Esophagus (tissue), 2 donors: ENCODE measurements at regions not wholly inside any gene's neighbourhood (a gene's known extent, or its start where the extent isn't known, plus 50 kb on each side); places are given as distances from the start of the nearest gene placed in this dataset.

Source experiments
- H3K27ac ChIP-seq, 2 donors: one replicate each; pipeline ENCODE4 v1.5.1; 2013; ENCODE audit warnings: low read depth in 2 of 2, mild to moderate bottlenecking in 2 of 2, inconsistent platforms in 1 of 2, low read length in 1 of 2, moderate library complexity in 1 of 2
- H3K27me3 ChIP-seq, 2 donors: one replicate each; pipeline ENCODE4 v1.6.1; 2013; ENCODE audit warnings: low read length in 2 of 2, control low read depth in 1 of 2, mild to moderate bottlenecking in 1 of 2; ENCODE audit not compliant: insufficient read depth in 2 of 2, control insufficient read depth in 1 of 2
- H3K36me3 ChIP-seq, 2 donors: one replicate each; pipeline ENCODE4 v1.6.1; 2013; ENCODE audit warnings: low read length in 1 of 2; ENCODE audit not compliant: control insufficient read depth in 2 of 2, insufficient read depth in 2 of 2
- H3K4me1 ChIP-seq, 2 donors: one replicate each; pipeline ENCODE4 v1.6.1; 2013; ENCODE audit warnings: low read length in 1 of 2; ENCODE audit not compliant: control insufficient read depth in 2 of 2, insufficient read depth in 2 of 2
- H3K4me3 ChIP-seq, 2 donors: one replicate each; pipeline ENCODE4 v1.5.1; 2013; ENCODE audit warnings: low read length in 2 of 2, mild to moderate bottlenecking in 2 of 2, low read depth in 1 of 2, moderate library complexity in 1 of 2
- H3K9me3 ChIP-seq, 2 donors: one replicate each; pipeline ENCODE4 v1.6.1; 2013; ENCODE audit warnings: mild to moderate bottlenecking in 2 of 2, low read depth in 1 of 2, low read length in 1 of 2, moderate library complexity in 1 of 2; ENCODE audit not compliant: control insufficient read depth in 2 of 2, insufficient read depth in 1 of 2
- WGBS, 2 donors: extraction: QIAGEN DNeasy Blood & Tissue Kit; methylation state at CpG; one replicate each; pipeline ENCODE4 v1.1.7; 2013; 5-methylcytosine and 5-hydroxymethylcytosine counted together
- donor health status: healthy with polysubstance abuse.
- donor health status: Bipolar disorder and iron deficiency.

DNA sequence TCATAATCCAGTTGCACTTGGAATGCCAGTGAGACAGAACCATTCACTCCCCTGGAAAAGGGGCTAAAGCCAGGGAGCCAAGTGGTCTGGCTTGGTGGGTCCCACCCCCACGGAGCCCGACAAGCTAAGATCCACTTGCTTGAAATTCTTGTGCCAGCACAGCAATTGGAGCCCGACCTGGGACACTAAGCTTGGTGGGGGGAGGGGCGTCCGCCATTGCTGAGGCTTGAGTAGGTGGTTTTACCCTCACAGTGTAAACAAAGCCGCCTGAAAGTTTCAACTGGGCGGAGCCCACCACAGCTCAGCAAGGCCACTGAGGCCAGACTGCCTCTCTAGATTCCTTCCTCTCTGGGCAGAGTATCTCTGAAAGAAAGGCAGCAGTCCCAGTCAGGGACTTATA, 200.7 kb upstream of the NPSR1 start:
- no peaks in the 10 kb centered on the region for H3K36me3 ChIP-seq
- no peaks in the 10 kb centered on the region for H3K27me3 ChIP-seq
- H3K9me3 ChIP-seq = no peaks in the 10 kb centered on the region
- no peak overlapping the region for H3K4me3 ChIP-seq
- no peaks in the 10 kb centered on the region for H3K4me1 ChIP-seq
- WGBS, 2 donors = 84 to 86% methylated on average over 7 of the region's 7 CpGs
- H3K27ac ChIP-seq = no peak overlapping the region

DNA sequence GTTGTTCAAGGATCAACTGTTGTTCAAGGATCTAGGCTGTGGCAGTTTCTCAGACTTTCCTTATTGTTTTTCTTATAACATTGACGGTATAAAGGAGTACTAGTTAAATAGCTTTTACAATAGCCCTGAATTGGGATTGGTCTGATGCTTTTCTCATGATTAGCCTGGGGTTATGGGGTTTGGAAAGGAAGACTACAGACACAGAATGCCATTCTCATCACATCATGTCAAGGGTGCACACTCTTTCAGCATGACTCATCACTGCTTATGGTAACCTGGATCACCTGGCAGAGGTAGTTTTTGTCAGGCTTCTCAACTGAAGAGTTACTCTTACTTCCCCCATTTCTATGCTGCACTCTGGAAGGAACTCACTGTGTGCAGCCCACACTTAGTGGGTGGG, 194.2 kb upstream of the NPSR1 start:
- Histone ChIP-seq H3K4me1 (no peaks in the 10 kb centered on the region), H3K27ac (no peak overlapping the region), H3K36me3 (no peaks in the 10 kb centered on the region), H3K9me3 (no peaks in the 10 kb centered on the region), H3K27me3 (no peaks in the 10 kb centered on the region), H3K4me3 (no peak overlapping the region)
- 55 to 74% methylated on average over 1 of the region's 1 CpG for WGBS, 2 donors

DNA sequence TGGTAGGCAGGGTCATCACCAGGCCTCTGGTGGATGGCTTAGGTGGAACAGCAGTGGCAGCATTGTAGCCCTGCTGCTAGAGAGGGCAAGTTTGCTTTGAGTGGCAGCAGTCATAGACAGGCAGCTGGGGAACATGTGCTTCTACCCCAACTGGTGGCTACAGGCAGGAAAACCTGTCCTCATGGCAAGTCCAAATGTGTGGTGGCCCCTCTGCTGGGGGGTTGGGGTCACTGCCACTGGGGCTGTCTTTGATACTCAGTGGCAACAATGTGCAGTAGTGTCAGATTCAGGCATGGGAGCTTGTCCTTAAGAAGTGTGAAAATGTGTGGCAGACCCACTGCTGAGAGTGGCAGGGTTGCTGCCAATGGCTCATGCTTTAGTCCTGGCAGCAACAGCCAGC, 186.2 kb upstream of the NPSR1 start:
- no peaks in the 10 kb centered on the region for H3K36me3 ChIP-seq
- no peaks in the 10 kb centered on the region for H3K4me1 ChIP-seq
- peaks cover 0 to 11% of the 10 kb centered on the region in 2 donors for H3K9me3 ChIP-seq
- no peaks in the 10 kb centered on the region for H3K27me3 ChIP-seq
- no peak overlapping the region for H3K27ac ChIP-seq
- no peak overlapping the region for H3K4me3 ChIP-seq

DNA sequence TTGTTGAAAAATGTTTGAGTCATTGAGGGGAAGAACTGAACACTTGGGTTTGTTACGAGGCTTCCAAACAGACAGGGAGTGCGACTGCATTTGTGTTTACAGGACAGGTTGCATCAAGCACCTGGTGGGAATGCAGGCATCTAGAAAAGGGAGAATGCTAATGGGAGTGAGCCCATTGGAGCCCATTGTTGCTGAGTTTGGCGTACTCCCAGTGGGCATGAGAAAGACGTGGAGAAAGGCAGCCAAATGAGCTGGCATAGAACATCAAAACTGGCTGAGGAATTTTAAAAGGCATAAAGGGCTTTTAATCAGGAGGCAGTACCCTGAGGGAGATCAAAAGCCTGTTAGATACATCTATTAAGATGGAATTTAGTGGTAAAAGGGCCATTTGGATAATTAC, 171.6 kb upstream of the NPSR1 start:
- Histone ChIP-seq H3K9me3 (no peaks in the 10 kb centered on the region), H3K4me3 (no peak overlapping the region), H3K4me1 (no peaks in the 10 kb centered on the region), H3K27me3 (no peaks in the 10 kb centered on the region), H3K27ac (no peak overlapping the region), H3K36me3 (no peaks in the 10 kb centered on the region)
- WGBS, 2 donors = 49 to 68% methylated on average over 4 of the region's 4 CpGs

DNA sequence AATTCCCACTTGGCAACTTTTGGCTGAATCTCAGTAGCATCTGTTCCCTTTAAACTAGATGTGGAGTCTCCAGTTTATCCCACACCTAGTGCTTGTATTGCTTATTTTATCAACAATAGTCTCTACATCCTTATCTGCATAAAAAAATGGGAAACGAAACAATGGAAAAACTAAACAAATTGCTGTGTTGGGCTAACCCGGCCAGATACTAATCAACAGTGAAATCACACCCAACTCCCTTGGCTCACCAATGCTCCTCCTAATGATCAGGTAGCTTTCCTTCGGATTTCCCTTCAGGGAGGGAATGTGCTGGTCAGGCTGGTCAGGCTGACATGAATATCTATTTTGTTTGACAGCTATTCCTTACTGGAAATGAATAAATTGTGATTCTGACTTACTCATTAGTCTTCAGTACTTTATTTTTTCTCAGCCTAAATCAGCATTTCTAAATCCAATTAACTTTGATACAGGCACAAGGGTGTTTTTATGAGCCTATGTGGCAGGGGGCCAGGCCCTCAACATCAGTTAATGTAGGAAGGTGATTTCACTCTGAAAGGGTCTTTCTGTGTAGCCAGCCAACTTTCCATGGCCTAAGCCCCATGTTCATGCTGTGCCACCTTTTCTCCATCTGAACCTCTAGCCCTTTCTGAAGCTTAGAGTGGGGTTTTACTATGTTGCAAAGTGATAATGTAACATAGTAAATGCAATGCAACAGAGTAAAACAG, 170.5 kb upstream of the NPSR1 start:
- H3K27ac ChIP-seq = no peak overlapping the region
- no peak overlapping the region for H3K4me3 ChIP-seq
- WGBS, 2 donors = 59 to 64% methylated on average over 3 of the region's 3 CpGs
- H3K9me3 ChIP-seq = no peaks in the 10 kb centered on the region
- H3K36me3 ChIP-seq = no peaks in the 10 kb centered on the region
- no peaks in the 10 kb centered on the region for H3K27me3 ChIP-seq
- no peaks in the 10 kb centered on the region for H3K4me1 ChIP-seq

DNA sequence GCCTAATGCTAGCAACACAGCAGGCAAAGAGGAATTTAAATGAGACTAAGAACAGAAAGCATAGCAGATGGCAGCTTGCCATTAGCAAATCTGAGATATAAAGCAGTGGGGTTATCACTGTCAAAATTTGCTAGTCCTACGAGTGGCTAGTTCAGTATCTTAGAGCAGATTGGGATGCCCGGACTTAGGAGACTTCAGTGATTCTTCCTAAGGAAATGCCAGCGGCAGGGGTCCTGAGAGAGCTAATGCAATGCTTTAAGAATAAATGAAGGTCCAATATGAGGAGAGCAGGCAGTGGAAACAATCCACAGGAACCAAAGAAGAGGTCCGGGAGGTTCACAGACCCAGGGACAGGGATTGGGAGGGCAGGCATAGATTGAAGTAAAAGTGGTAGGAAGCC, 169.3 kb upstream of the NPSR1 start:
- no peak overlapping the region for H3K4me3 ChIP-seq

DNA sequence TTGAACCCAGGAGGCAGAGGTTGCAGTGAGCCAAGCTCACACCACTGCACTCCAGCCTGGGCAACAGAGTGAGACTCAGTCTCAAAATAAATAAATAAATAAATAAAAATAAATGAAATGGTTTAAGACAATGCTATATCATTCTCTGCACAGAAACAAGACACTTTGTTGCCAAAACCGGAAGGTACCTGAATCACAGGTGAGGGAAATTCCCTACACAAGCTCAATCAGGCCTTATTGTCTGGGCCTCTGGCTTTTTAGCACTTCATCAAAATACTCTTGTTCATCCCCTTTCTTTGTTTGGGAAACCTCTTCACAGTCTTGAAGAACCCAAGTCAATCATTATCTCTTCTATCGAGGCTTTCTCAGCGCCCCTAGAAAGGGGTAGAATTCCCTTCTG, 166.1 kb upstream of the NPSR1 start:
- Histone ChIP-seq H3K4me3 (no peak overlapping the region), H3K4me1 (no peaks in the 10 kb centered on the region), H3K27ac (no peak overlapping the region), H3K27me3 (no peaks in the 10 kb centered on the region), H3K36me3 (no peaks in the 10 kb centered on the region), H3K9me3 (no peaks in the 10 kb centered on the region)
- 77 to 82% methylated on average over 3 of the region's 3 CpGs for WGBS, 2 donors

More for the DNA sequence above, 169.3 kb upstream of the NPSR1 start:
- no peaks in the 10 kb centered on the region for H3K27me3 ChIP-seq
- H3K4me1 ChIP-seq = no peaks in the 10 kb centered on the region
- no peaks in the 10 kb centered on the region for H3K9me3 ChIP-seq
- no peaks in the 10 kb centered on the region for H3K36me3 ChIP-seq
- no peak overlapping the region for H3K27ac ChIP-seq
- 79 to 81% methylated on average over 4 of the region's 4 CpGs for WGBS, 2 donors

DNA sequence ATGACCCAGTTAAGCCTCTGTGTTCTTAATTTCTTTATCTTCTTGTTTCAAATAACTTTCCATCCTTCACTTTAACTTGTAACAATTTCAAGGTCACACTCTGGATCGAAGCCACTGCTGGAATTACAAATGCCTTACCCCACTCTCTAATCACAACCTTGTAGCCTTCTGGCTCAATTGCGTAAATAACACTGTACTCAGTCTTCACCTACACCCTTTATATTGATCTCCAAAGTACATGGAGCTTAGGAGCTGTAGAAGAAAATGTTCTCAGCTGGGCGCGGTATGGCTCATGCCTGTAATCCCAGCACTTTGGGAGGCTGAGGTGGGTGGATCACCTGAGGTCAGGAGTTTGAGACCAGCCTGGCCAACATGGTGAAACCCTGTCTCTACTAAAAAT, 164.3 kb upstream of the NPSR1 start:
- 87 to 89% methylated on average over 4 of the region's 4 CpGs for WGBS, 2 donors

DNA sequence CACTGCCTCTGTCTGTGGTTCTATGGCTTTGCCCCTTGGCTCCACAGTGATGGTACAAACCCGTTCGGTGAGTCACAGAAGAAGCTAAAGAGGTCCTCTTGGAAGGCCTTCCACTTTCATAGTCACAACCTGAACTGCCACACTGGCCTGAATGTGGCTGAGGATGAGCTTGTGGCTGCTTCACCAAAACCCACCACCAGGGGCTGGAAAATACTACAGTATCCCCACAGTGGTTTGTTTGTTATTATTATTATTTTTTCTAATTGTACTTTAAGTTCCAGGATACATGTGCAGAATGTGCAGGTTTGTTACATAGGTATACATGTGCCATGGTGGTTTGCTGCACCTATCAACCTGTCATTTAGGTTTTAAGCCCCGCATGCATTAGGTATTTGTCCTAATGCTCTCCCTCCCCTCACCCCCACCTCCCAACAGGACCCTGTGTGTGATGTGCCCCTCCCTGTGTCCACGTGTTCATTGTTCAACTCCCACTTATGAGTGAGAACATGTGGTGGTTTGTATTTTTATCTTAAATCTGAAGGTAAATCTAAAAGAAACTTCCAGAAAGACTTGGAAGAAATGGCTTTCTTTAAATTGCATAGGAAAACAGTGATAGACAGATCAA, 160.8 kb upstream of the NPSR1 start:
- no peak overlapping the region for H3K4me3 ChIP-seq
- H3K27me3 ChIP-seq = no peaks in the 10 kb centered on the region
- H3K27ac ChIP-seq = no peak overlapping the region
- WGBS, 2 donors = 66 to 72% methylated on average over 4 of the region's 4 CpGs
- H3K36me3 ChIP-seq = no peaks in the 10 kb centered on the region
- H3K4me1 ChIP-seq = no peaks in the 10 kb centered on the region
- H3K9me3 ChIP-seq = no peaks in the 10 kb centered on the region

More for the DNA sequence above, 164.3 kb upstream of the NPSR1 start:
- Histone ChIP-seq H3K4me1 (no peaks in the 10 kb centered on the region), H3K27ac (no peak overlapping the region), H3K36me3 (no peaks in the 10 kb centered on the region), H3K4me3 (no peak overlapping the region), H3K27me3 (no peaks in the 10 kb centered on the region), H3K9me3 (no peaks in the 10 kb centered on the region)

DNA sequence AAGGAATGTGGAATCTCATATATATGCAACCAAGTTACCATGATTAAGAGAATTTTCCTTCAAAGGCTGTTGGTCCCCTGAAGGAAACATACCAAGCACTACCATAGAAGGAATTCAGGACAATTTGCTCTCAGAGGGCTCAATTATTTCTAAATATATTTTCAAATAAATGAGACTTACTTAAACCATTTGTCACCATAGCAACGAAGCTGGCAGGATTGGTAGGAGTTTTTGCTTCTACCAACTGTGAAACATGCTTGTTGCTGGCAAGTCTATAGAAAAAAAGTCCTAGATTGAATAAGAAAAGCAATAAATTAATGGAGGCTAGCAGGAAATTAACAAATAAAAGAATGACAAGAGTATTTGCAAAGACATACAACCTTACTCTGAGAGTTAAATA, 156.9 kb upstream of the NPSR1 start:
- Histone ChIP-seq H3K27ac (no peak overlapping the region), H3K9me3 (no peaks in the 10 kb centered on the region), H3K4me3 (no peak overlapping the region), H3K36me3 (no peaks in the 10 kb centered on the region), H3K4me1 (peaks cover 0 to 2% of the 10 kb centered on the region in 2 donors), H3K27me3 (no peaks in the 10 kb centered on the region)
- 26 to 32% methylated on average over 1 of the region's 1 CpG for WGBS, 2 donors
